ENCODE measurements at regions not wholly inside any gene's neighbourhood (a gene's known extent, or its start where the extent isn't known, plus 50 kb on each side); places are given as distances from the start of the nearest gene placed in this dataset.

GRCh38 chr3:148184798-148185197 lies 512.9 kb upstream of the AGTR1 start:
- no peak for TF ChIP-seq CTCF (IDR thresholded peaks at IDR 0.05)
- TF ChIP-seq POLR2A (IDR thresholded peaks at IDR 0.05) = no peak
